ENCODE measurements at regions not wholly inside any gene's neighbourhood (a gene's known extent, or its start where the extent isn't known, plus 50 kb on each side); places are given as distances from the start of the nearest gene placed in this dataset.

- TF ChIP-seq CTCF (optimal IDR thresholded peaks at IDR 0.05 in 1 of 3, IDR thresholded peaks at IDR 0.05 in 1 of 3, conservative IDR thresholded peaks at IDR 0.05 in 1 of 3; ENCODE audit: extremely low read depth in 1 of 3, insufficient read depth in 2 of 3, low read length in 3 of 3), result no peak
- TF ChIP-seq EZH2 (IDR thresholded peaks at IDR 0.05; ENCODE audit: low read length), result no peak
Measured at GRCh38 chr4:17336524-17336961, 175.3 kb downstream of the QDPR start.

Measured in keratinocyte (primary cell).